GM12878 (cell line): ENCODE measurements at regions not wholly inside any gene's neighbourhood (a gene's known extent, or its start where the extent isn't known, plus 50 kb on each side); places are given as distances from the start of the nearest gene placed in this dataset.

Source experiments
- ATAC-seq: fragments of 200-7000 bp; cut with Tn5 transposase; 3 replicates; pipeline ENCODE4 v1.9.1; 2020; ENCODE audit warnings: mild to moderate bottlenecking, moderate library complexity
- BruUV-seq: library from RNA; stranded (reverse); fragments of 400-500 nt; replicated peaks from 2 replicates; lab custom pipeline; 2021; lab: Mats Ljungman, UMichigan
- CTCF ChIA-PET: fragments of 300-600 bp; sonication (Branson Sonifier 250); formaldehyde crosslinking; extraction: SDS; loops from one replicate; lab custom pipeline; 2021; ENCODE audit warnings: inconsistent platforms; lab: Yijun Ruan, JAX
- POLR2A ChIA-PET: fragments of 350-600 bp; formaldehyde crosslinking; extraction: SDS; loops from one replicate; lab custom pipeline; 2021; ENCODE audit warnings: inconsistent platforms; lab: Charles Lee
- RAD21 ChIA-PET: fragments of 300-600 bp; sonication (Branson Sonifier 250); formaldehyde crosslinking; loops from one replicate; lab custom pipeline; 2023; ENCODE audit warnings: antibody characterized with exemption; ENCODE audit not compliant: unreplicated experiment; lab: Charles Lee
- SMC1A ChIA-PET: fragments of 300-600 bp; sonication (Branson Sonifier 250); formaldehyde crosslinking; loops from one replicate; lab custom pipeline; 2023; ENCODE audit not compliant: unreplicated experiment, uncharacterized antibody; lab: Charles Lee
- DNase-seq: peaks from one replicate; pipeline ENCODE4 v3.0.0-alpha.2; 2011; ENCODE audit warnings: low read depth, low spot score
- FAIRE-seq: peaks from 3 replicates; lab custom pipeline; 2011; peaks lifted over from hg19 to GRCh38; lab: Jason Lieb, UNC
- H2AFZ ChIP-seq: 2 replicates; pipeline ENCODE4 v1.6.0; 2011; ENCODE audit warnings: low read depth, low read length, control low read depth; ENCODE audit not compliant: control insufficient read depth
- H3K27ac ChIP-seq: 2 replicates; pipeline ENCODE4 v1.5.1; 2011; ENCODE audit warnings: control low read depth; ENCODE audit not compliant: control insufficient read depth, insufficient read depth
- H3K27me3 ChIP-seq, 2 experiments: replicated peaks in 1 of 2; 2 replicates each; pipeline versions ENCODE4 v1.6.0 to v1.6.1; 2011; ENCODE audit warnings: low read length in 1 of 2; ENCODE audit not compliant: control insufficient read depth in 2 of 2, insufficient read depth in 2 of 2
- H3K36me3 ChIP-seq, 2 experiments: 2 replicates each; pipeline ENCODE4 v1.5.1; 2011; ENCODE audit warnings: low read length in 1 of 2; ENCODE audit not compliant: control insufficient read depth in 2 of 2, insufficient read depth in 2 of 2
- H3K4me1 ChIP-seq: 2 replicates; pipeline ENCODE4 v1.6.1; 2011; ENCODE audit warnings: mild to moderate bottlenecking, low read length, moderate library complexity, mixed read lengths; ENCODE audit not compliant: control insufficient read depth, insufficient read depth
- H3K4me2 ChIP-seq: 2 replicates; pipeline ENCODE4 v1.6.0; 2011; ENCODE audit warnings: control low read depth; ENCODE audit not compliant: control insufficient read depth, insufficient read depth
- H3K4me3 ChIP-seq: fragments of 200-600 bp; sonication (generic); 2 replicates; pipeline ENCODE4 v1.5.1; 2016
- H3K79me2 ChIP-seq: 2 replicates; pipeline ENCODE4 v1.6.0; 2011; ENCODE audit warnings: low read length; ENCODE audit not compliant: control insufficient read depth, insufficient read depth
- H3K9ac ChIP-seq: 2 replicates; pipeline ENCODE4 v1.8.0; 2011; ENCODE audit warnings: low read length, control low read depth, mixed read lengths; ENCODE audit not compliant: control insufficient read depth, insufficient read depth
- H3K9me3 ChIP-seq: replicated peaks from 3 replicates; pipeline ENCODE4 v1.5.1; 2011; ENCODE audit warnings: mild to moderate bottlenecking, low read length; ENCODE audit not compliant: control insufficient read depth, insufficient read depth
- H4K20me1 ChIP-seq: 2 replicates; pipeline ENCODE4 v1.6.0; 2011; ENCODE audit not compliant: control insufficient read depth, insufficient read depth
- ASH2L ChIP-seq: fragments of 300-600, 200-600 bp; sonication (generic); IDR thresholded peaks from 2 replicates; pipeline ENCODE4 v1.6.1; 2017; ENCODE audit warnings: low read depth, mild to moderate bottlenecking, borderline replicate concordance
- CBFB ChIP-seq: IDR thresholded peaks from 2 replicates; pipeline ENCODE4 v1.6.1; 2016; ENCODE audit warnings: antibody characterized with exemption, low read depth
- CEBPB ChIP-seq, 2 experiments: fragments of 150-350 bp in 1 of 2; IDR thresholded peaks; 2 replicates each; pipeline ENCODE4 v1.6.1; 2012 to 2014; ENCODE audit warnings: low read depth in 2 of 2, low read length in 2 of 2, borderline replicate concordance in 1 of 2, inconsistent platforms in 1 of 2
- CREM ChIP-seq: IDR thresholded peaks from 2 replicates; pipeline ENCODE4 v1.6.1; 2014; ENCODE audit warnings: antibody characterized with exemption, low read depth
- FOS ChIP-seq: IDR thresholded peaks from 3 replicates; pipeline ENCODE4 v1.6.1; 2011; ENCODE audit warnings: borderline replicate concordance; ENCODE audit not compliant: insufficient read length; ENCODE audit errors: extremely low read depth
- GABPA ChIP-seq: IDR thresholded peaks from 2 replicates; pipeline ENCODE4 v1.6.1; 2014; ENCODE audit warnings: antibody characterized with exemption, low read depth, mild to moderate bottlenecking, inconsistent platforms
- IRF4 ChIP-seq: IDR thresholded peaks from 2 replicates; pipeline ENCODE4 v1.6.1; 2011; ENCODE audit warnings: low read depth, low read length
- MXI1 ChIP-seq: fragments of 150-350 bp; IDR thresholded peaks from 2 replicates; pipeline ENCODE4 v1.6.1; 2011; ENCODE audit warnings: low read depth, mild to moderate bottlenecking, inconsistent platforms, low read length, improper control_type of control experiment
- SMAD1 ChIP-seq: fragments of 450-650 bp; IDR thresholded peaks from 2 replicates; pipeline ENCODE4 v1.6.1; 2018; ENCODE audit warnings: mild to moderate bottlenecking, low read depth; ENCODE audit not compliant: partially characterized antibody
- SUZ12 ChIP-seq: fragments of 200-600 bp; sonication (generic); IDR thresholded peaks from one replicate; pipeline ENCODE4 v1.6.1; 2018; ENCODE audit warnings: antibody characterized with exemption, mild to moderate bottlenecking; ENCODE audit not compliant: unreplicated experiment
- TARDBP ChIP-seq: IDR thresholded peaks from 2 replicates; pipeline ENCODE4 v1.6.1; 2016; ENCODE audit warnings: borderline replicate concordance
- ZNF24 ChIP-seq: fragments of 450-650 bp; IDR thresholded peaks from 2 replicates; pipeline ENCODE4 v1.6.1; 2017; ENCODE audit warnings: antibody characterized with exemption, mild to moderate bottlenecking
- ZZZ3 ChIP-seq: IDR thresholded peaks from 2 replicates; pipeline ENCODE4 v1.6.1; 2011; ENCODE audit warnings: low read depth; ENCODE audit not compliant: control insufficient read depth, insufficient read length
- WGBS: methylation state at CpG from one replicate; pipeline ENCODE4 v1.1.6; 2016; ENCODE audit warnings: low lambda C conversion rate; ENCODE audit not compliant: insufficient replicate concordance, insufficient coverage; ENCODE audit errors: missing lambda C conversion rate; 5-methylcytosine and 5-hydroxymethylcytosine counted together
- in situ Hi-C: fragments of 300-500 bp; cut with MboI; formaldehyde crosslinking; loops from 9 replicates; pipeline ENCODE4 v1.14.3; 2018; ENCODE audit warnings: mixed read lengths
- intact Hi-C: fragments of 100-400 bp; cut with micrococcal nuclease; formaldehyde crosslinking; loops from one replicate; pipeline ENCODE4 v1.14.2; 2022; ENCODE audit not compliant: unreplicated experiment
- TF ChIP-seq, protein P1 (sequence below): fragments of 150-350 bp; IDR thresholded peaks from 2 replicates; pipeline ENCODE4 v1.6.1; 2014; ENCODE audit warnings: mild to moderate bottlenecking, low read depth, low read length

DNA sequence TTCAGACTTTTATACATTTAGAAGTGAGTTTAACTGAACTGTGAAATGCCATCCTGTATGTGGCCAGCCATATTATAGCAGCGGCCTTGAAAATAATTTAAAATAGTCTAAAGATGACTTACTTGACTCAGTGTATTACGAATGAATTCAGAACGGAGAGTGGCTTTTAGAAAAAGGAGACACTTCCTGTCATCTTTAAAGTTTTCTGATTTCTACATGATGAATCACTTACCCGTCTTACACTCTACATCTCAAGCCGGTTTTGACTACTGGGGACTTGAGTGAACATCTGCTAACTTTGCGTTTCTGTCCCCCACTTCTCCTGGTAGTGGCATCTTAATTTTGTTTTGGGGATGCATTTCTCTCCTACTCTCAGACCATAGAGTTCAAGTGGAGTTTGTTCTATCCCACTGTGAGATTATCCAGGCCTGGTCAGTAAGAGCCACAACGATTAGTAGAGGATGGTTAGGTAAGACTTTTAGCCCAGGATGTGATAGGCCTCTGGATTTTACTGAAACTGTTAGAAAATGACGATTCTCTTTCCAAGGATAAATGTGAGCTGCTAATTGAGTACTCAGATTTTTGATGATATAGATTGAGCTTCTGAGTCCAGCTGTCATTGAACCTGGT, 175.4 kb upstream of the CADPS start:
- WGBS, result 35% methylated on average over 8 of the region's 8 CpGs

DNA sequence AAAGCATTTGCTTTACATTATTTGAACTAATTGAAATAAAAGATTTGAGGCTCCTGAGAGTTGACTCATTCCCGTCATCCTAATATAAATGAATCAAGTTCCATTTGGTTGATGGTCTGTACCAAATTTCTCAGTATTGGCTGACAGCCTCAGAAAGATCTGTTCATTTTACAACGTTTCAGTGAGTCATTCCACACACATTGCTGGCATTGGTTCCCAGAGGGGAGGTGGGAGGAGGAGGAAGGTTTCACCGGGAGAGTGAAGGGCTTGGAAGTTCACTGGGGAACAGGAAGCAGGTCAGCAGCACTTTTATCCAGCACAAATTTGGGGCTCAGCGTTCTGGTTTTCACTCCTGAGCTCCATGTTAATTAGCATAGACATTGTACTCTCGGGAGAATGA, 176.7 kb upstream of the CADPS start:
- 21% methylated on average over 5 of the region's 5 CpGs for WGBS
- Histone ChIP-seq H3K4me1 (no peaks in the 10 kb centered on the region), H3K4me3 (no peak overlapping the region), H2AFZ (no peak overlapping the region), H3K79me2 (no peaks in the 10 kb centered on the region), H3K36me3 (no peaks in the 10 kb centered on the region), H4K20me1 (no peaks in the 10 kb centered on the region), H3K27me3 (no peaks in the 10 kb centered on the region), H3K9ac (no peak overlapping the region), H3K9me3 (no peaks in the 10 kb centered on the region), H3K4me2 (no peak overlapping the region), H3K27ac (no peak overlapping the region)
- ChIA-PET RAD21 (no interaction called here), SMC1A (no interaction called here), CTCF (no interaction called here), POLR2A (no interaction called here)
- ATAC-seq (no peak), DNase-seq (no peak), FAIRE-seq (no peak)
- intact Hi-C loops (no loop called here), in situ Hi-C loops (no loop called here)
- BruUV-seq, result no TSS peak
- TF ChIP-seq IRF4, result no peak
- no peak for TF ChIP-seq SMAD1
- no peak for TF ChIP-seq ZNF24
- no peak for TF ChIP-seq SUZ12
- TF ChIP-seq CBFB, result no peak
- TF ChIP-seq MXI1, result no peak
- TF ChIP-seq, protein P1, sequence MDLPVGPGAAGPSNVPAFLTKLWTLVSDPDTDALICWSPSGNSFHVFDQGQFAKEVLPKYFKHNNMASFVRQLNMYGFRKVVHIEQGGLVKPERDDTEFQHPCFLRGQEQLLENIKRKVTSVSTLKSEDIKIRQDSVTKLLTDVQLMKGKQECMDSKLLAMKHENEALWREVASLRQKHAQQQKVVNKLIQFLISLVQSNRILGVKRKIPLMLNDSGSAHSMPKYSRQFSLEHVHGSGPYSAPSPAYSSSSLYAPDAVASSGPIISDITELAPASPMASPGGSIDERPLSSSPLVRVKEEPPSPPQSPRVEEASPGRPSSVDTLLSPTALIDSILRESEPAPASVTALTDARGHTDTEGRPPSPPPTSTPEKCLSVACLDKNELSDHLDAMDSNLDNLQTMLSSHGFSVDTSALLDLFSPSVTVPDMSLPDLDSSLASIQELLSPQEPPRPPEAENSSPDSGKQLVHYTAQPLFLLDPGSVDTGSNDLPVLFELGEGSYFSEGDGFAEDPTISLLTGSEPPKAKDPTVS, result no peak
- no peak for TF ChIP-seq FOS

More for the DNA sequence above, 175.4 kb upstream of the CADPS start:
- TF ChIP-seq CEBPB (IDR thresholded peaks at IDR 0.05; ENCODE audit: borderline replicate concordance in 1 of 2, low read depth in 2 of 2, low read length in 2 of 2) (no peak), GABPA (no peak), ASH2L (no peak), ZNF24 (no peak), CREM (no peak), TARDBP (no peak), ZZZ3 (no peak)
- ChIA-PET POLR2A (no interaction called here), CTCF (no interaction called here), RAD21 (no interaction called here), SMC1A (no interaction called here)
- no TSS peak for BruUV-seq
- DNase-seq, result no peak
- Histone ChIP-seq H3K9me3 (no peaks in the 10 kb centered on the region), H3K4me1 (no peaks in the 10 kb centered on the region), H3K27me3 (no peaks in the 10 kb centered on the region), H3K27ac (no peak overlapping the region), H3K9ac (no peak overlapping the region), H3K4me2 (no peak overlapping the region), H3K4me3 (no peak overlapping the region), H4K20me1 (no peaks in the 10 kb centered on the region), H3K79me2 (no peaks in the 10 kb centered on the region), H2AFZ (no peak overlapping the region), H3K36me3 (no peaks in the 10 kb centered on the region)
- intact Hi-C loops (no loop called here), in situ Hi-C loops (no loop called here)
- FAIRE-seq, result no peak
- no peak for ATAC-seq
